HUDEP-2 (cell line): ENCODE measurements at regions not wholly inside any gene's neighbourhood (a gene's known extent, or its start where the extent isn't known, plus 50 kb on each side); places are given as distances from the start of the nearest gene placed in this dataset.

Experiments
- DNase-seq, 76 experiments: peaks; one replicate each; lab custom pipeline; 2025; ENCODE audit not compliant: unreplicated experiment in 76 of 76; lab: John Stamatoyannopoulos, UW

DNA sequence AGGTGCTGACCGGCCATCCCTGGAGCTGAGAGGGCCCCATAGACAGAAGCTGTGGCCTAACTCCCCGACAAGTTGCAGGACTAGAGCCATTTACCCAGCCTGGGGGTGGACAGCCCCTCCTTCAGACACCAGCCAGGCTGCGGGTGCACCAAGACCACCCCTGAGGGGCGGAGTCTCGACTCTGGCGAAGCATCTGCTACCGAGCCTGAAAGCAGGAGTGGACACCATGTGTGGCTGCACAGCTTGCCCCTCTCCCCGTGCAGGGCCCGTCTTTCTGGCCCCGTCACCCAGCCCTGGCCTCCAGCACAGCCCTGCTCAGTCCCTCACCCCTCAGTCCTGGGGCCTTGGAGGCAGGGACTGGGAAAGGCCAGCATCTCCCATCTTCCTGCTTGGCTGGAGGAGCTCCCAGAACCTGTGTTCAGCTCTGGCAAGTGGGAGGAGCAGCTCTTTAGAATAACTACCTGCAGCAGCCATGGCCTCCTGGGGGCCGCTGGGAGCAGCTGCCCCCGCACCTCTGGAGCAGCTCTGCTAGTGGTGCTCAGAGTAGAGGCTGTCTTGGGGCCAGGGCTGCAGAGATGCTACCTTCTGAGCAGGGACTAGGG lies 275.8 kb downstream of the NDUFA10 start:
- no peak for DNase-seq

DNA sequence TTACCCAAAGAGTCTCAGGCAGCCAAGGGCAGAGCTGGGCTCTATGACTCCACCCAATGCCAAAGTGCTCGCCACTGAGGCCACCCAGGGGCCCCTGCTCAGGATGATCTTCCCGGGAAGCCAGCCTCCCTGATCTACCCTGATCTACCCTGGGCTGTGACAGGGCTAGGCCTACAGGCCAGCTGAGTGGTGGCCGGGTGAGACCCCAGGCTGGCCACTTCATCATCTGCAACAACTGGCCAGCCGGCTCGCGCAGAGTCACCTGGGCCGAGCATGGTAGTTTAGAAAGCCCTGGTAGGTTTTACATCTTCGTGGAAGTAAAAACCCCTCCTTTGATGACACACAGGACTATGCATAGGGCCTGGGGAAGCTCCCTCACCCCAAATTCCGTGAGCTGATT lies 276.3 kb downstream of the NDUFA10 start:
- no peak for DNase-seq

- no peak for DNase-seq
These were observed 277.4 kb downstream of the NDUFA10 start for GRCh38 chr2:239747771-239748170.

DNA sequence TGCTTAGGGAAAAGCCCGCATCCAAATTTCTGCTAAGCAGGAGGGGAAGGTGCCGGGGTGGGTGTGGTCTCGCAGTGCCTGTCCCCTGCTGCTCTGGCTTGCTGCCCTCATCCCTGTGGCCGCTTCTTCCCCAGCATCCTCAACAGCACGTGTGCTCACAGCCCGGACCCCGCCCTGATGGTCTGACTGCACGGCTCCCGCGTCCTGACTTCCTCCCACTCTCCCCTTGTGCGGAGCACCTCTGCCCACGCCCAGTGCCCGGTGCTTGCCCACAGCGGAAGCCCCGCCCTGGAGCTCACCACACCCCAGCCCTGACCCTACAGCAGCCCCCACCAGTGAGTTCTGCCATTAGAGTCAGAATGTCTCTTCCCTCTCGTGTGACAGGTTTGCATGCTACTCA lies 277.9 kb downstream of the NDUFA10 start:
- DNase-seq = no peak

DNA sequence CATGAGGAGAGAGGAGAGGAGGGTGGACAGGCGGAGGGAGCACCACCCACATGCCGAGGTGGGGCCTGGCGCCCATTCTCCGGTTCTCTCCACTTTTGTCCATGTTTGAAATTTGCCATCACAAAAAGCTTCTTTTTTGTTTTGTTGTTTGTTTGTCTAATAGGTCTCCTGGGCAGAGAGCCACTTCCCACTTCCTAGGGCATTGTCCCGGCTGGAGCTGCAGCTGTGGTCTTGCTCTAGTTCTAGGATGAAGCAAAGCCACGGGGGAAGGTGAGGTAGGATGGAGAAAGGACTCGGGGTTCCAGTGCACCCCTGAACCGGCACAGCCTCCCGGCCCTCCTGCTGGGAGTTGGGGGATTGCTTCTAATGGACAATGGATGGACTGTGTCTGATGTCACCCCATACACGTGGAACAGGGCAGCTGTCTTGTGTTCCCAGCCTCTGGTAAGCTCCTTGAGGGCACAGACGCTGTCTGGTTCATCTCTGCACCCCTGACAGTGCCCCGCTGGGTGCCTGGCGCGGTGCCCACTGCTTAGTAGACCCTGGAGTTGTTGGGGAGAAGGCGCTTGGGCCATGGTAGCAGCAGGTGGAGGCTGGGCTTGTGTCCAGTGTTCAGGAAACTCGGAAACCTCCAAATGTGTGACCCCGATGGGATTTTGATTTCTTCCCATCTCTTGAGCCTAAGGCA lies 278.4 kb downstream of the NDUFA10 start:
- no peak for DNase-seq

DNA sequence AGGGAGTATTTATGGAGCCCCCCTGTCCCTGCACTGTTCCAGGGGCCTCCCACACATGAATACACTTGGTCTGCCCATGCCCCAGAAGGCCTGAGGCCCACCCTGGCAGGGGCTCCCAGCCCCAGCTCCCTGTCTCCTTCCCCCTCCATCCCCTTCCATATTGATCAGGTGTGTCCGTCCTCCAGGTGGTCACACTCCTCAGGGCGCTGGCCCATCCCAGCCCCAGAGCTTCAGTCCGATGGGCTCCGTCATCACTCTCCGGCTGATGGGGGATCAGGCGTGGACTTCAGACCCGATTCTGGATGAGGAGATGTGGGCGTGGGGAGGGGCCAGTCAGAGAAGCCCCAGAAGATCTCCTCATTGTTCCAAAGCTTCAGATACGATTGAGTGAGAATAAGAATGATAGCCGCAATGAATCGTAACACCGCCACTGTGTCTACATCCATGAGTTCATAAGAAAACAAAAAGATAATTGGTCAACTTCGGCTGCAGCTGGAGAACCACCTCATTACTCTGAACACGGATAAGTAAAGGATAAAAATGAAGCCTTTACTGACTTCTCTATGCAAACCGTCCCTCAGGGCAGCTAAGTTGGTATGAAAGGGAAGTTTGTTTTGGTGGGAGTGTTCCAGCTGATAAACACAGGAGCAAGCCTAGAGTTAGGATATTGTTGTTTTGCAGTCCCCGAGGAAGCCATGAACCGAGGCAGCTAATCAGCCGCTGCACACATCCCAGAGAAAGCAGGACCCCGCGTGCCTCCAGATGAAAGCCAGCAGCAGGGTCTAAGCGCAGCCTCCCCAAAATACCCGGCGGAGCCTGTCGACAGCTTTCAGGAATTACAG lies 279.5 kb downstream of the NDUFA10 start:
- DNase-seq = no peak

GRCh38 chr2:239744706-239745340 lies 280.3 kb downstream of the NDUFA10 start:
- no peak for DNase-seq

DNA sequence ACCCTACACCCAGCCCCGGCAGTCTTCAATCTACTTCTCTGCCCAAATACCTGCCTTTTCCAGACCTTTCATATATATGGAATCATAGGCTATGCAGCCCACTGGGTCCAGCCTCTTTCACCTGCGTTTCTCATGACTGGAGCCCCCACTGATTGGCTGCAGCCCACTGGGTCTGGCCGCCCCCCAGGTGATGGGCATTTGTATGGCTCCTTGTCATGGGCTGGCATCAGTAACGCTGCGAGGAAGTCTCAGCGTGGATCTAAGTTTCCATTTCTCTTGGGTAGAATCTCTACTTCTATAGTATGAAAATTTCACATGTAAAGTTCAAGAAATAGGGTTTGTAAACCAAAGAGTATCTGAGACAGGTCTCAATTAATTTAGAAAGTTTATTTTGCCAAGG lies 281.9 kb downstream of the NDUFA10 start:
- no peak for DNase-seq

DNA sequence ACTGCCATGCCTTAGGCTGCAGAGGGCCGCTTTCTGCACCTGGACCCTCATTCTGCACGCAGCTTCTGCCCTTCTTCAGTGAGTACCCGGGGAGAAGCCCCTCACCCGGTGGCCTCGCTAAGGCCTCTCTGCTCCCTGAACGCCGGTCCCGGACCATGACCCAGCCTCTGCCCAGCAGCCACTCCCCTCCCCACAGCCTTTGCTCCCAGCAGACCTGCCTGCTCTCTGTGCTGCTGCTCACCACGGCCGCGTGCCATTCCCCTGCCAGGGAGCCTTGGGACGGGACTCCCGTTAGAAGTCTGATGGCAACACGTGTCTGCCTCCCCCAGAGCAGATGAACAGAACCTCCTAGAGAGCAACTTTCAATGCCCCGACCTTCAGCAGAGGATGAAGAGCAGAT lies 282.8 kb downstream of the NDUFA10 start:
- DNase-seq = no peak

DNA sequence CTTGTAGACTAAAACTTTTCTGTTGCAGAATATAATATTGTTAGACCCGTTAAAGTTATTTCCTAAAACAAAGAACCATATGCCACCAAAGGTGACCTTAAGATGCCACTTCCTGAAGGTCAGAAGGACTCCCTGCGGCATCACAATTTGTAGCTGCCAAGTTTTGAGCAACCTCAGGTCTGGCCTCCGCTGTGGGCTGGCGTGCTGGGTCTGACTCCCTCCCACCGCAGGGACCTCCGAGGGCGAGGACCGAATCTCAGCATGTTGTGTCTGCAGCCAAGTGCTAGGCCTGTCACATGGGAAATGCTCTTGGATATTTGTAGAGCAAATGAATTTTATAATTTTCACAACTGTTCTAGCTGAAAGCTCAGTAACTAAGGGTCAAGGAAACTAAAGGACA lies 285.9 kb downstream of the NDUFA10 start:
- no peak for DNase-seq

- no peak for DNase-seq
These were observed 287.0 kb downstream of the NDUFA10 start for GRCh38 chr2:239738159-239738558.

DNA sequence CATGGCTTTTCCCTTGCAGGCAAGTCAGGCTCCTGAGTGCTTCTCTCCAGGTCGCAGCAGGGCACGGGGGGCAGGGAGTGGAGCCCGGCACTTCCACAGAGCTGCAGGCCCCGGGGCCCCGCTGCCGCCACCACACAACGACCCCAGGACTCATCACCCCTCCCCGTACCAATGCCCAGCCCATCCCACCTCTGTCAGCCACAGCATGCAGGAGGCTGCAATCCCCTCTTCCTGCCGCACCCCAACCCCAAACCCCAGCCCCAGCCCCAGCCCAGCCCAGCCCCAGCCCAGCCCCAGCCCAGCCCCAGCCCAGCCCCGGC lies 288.0 kb downstream of the NDUFA10 start:
- no peak for DNase-seq

DNA sequence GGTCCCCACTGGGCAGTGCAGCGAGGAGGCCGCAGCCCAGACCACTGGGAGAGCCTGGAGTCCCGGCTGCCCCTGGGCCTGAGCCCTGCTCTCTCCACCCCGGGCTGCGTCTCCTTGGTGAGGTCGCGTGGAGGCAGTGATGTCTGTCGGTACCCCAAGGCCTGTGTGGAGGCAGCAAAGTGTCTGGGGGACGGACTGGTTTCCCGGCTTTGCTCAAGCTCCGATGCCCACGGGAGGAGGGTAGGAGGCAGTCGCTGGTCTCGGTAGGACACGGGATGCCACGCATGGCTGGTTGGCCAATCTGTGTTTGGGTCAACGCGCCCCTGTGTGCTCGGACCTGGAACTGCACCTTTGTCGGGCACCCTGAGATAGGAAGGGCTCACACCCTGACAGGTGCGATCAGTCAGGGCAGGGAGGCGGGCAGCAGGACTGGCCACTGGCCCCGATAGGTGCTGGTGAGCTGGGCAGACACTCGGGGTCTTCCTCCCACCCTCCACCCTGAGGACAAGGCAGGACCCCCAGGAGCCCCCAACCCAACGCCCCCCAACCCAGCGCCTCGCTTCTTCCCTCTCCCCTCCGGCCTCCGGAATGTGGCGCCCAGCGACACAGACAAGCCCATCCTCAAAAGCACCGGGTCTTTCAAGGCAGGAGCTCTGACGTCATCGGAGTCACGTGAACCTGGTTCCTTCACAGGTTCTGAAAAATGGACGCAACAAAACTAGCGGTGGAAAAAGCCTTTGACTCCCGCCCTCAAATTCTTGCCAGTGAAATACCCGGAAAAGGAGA lies 288.6 kb downstream of the NDUFA10 start:
- DNase-seq = no peak

- DNase-seq = no peak
These were observed 289.2 kb downstream of the NDUFA10 start for GRCh38 chr2:239735829-239736357.

- no peak for DNase-seq
These were observed 289.9 kb downstream of the NDUFA10 start for GRCh38 chr2:239735131-239735828.

GRCh38 chr2:239734436-239735005 lies 290.6 kb downstream of the NDUFA10 start:
- no peak for DNase-seq

DNA sequence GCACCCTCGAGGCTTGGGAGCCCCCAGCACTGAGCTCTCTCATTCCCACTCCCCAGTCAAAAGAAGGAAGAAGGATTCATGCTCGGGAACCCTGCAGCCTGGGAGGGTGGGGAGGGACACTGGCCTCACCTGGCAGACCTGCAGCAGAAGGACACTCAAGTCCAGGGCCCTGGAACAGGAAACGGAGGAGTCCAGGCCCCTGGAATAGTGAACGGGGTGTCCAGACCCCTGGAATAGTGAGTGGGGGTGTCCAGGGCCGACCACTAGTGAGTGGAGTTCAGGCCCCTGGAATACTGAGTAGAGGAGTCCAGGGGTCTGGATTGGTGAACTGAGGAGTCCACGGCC lies 292.5 kb downstream of the NDUFA10 start:
- DNase-seq = no peak

GRCh38 chr2:239731998-239732665 lies 293.0 kb downstream of the NDUFA10 start:
- DNase-seq = no peak

DNA sequence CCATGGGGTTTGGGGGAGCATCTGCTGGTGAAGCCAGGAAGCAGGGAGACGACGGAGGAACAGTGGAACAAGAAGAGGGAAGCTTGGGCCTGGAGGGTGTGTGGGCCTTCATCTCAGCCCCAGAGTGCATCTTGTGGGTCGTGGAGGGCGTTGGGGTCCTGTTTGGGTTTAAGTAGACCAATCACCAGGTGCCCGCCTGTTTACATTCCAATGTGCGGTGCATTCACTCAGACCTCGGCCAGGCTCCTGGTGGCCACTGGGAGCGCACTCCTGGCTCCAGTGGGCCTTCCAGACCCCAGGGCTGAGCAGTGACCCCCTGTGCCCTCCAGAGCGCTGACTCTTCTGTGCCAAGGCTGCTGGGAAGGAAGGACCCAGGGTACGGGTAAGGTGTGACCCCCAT lies 293.7 kb downstream of the NDUFA10 start:
- DNase-seq = no peak
